ENCODE measurements at regions not wholly inside any gene's neighbourhood (a gene's known extent, or its start where the extent isn't known, plus 50 kb on each side); places are given as distances from the start of the nearest gene placed in this dataset.

DNA sequence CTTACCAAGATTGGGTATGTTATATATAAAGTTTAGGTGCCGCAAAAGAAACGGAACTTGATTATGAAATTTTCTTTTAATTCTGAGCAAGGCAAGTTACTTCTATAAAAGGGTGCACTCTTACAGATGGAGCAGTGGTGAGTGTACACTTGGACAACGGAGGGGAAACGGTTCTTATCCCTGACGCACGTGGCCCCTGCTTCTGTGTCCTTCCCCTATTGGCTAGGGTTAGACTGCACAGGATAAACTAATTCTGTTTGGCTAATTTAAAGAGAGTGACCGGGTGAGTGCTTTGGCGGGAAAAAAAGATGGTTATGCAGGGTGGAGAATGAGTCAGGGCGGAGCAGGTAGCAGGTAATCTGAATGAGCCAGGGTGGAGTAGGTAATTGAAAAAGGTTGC, 149.5 kb downstream of the GC start:
- Histone ChIP-seq H3K9me3 (ENCODE audit: control insufficient read depth, low read length) (no peaks in the 10 kb centered on the region), H4K91ac (ENCODE audit: low read length) (no peak overlapping the region), H2BK120ac (ENCODE audit: low read depth, low read length) (no peak overlapping the region), H4K8ac (ENCODE audit: low read length) (no peak overlapping the region), H3K18ac (ENCODE audit: low read depth in 1 of 2, low read length in 2 of 2) (no peak overlapping the region), H3K27ac (ENCODE audit: low read length, poor library complexity, severe bottlenecking) (no peak overlapping the region), H3K27me3 (ENCODE audit: control insufficient read depth in 1 of 2, insufficient read depth in 1 of 2, low read length in 2 of 2) (no peaks in the 10 kb centered on the region), H3K14ac (ENCODE audit: low read length in 2 of 2) (no peak overlapping the region), H3K4ac (ENCODE audit: low read depth in 1 of 2, low read length in 2 of 2) (no peak overlapping the region), H2AFZ (ENCODE audit: low read depth, low read length) (no peak overlapping the region), H2AK5ac (ENCODE audit: low read length, severe bottlenecking) (no peak overlapping the region), H2BK15ac (ENCODE audit: low read depth, poor library complexity, severe bottlenecking) (no peak overlapping the region), H3K4me2 (ENCODE audit: low read length, poor library complexity, severe bottlenecking) (no peak overlapping the region), H3K79me1 (replicated peaks; ENCODE audit: low read length, poor library complexity, severe bottlenecking) (no peaks in the 10 kb centered on the region), H2BK5ac (ENCODE audit: low read depth, low read length, poor library complexity, severe bottlenecking) (no peak overlapping the region), H3K36me3 (ENCODE audit: control insufficient read depth in 1 of 2, insufficient read depth in 2 of 2, low read depth in 1 of 2, low read length in 2 of 2) (no peaks in the 10 kb centered on the region), H3K4me1 (ENCODE audit: control insufficient read depth, insufficient read depth, low read depth, low read length) (no peaks in the 10 kb centered on the region), H3K4me3 (ENCODE audit: insufficient read depth in 1 of 2, low read depth in 1 of 2, low read length in 2 of 2) (no peak overlapping the region), H3K9ac (ENCODE audit: low read length) (no peak overlapping the region), H3K23ac (ENCODE audit: low read length in 2 of 2) (no peak overlapping the region), H2BK12ac (ENCODE audit: low read length in 2 of 2) (no peak overlapping the region)
- 96% methylated on average over 9 of the region's 9 CpGs for WGBS
- no peak for DNase-seq

DNA sequence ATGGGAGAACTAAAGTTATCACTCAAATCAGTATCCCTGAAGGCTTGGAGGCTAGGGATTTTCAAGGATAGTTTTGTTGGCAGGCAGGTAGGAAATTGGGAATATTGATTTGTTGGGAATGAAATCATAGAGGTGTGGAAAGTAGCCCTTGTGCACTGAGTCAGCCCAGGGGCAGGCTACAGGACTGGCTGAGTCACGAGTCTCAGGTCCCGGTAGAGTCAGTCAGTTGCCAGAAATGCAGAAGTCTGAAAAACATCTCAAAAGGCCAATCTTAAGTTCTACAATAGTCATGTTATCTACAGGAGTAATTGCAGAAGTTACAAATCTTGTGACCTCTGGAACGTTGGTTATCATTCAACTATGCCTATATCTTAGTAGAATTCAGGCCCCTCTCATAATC, 153.1 kb downstream of the GC start:
- no peak overlapping the region for H3K4me2 ChIP-seq (ENCODE audit: low read length, poor library complexity, severe bottlenecking)
- no peak overlapping the region for H3K18ac ChIP-seq (ENCODE audit: low read depth in 1 of 2, low read length in 2 of 2)
- H3K27ac ChIP-seq (ENCODE audit: low read length, poor library complexity, severe bottlenecking) = no peak overlapping the region
- no peaks in the 10 kb centered on the region for H3K4me1 ChIP-seq (ENCODE audit: control insufficient read depth, insufficient read depth, low read depth, low read length)
- 45% methylated on average over 2 of the region's 3 CpGs for WGBS
- H2BK120ac ChIP-seq (ENCODE audit: low read depth, low read length) = no peak overlapping the region
- no peak overlapping the region for H2AFZ ChIP-seq (ENCODE audit: low read depth, low read length)
- H3K23ac ChIP-seq (ENCODE audit: low read length in 2 of 2) = no peak overlapping the region
- H4K8ac ChIP-seq (ENCODE audit: low read length) = no peak overlapping the region
- H4K91ac ChIP-seq (ENCODE audit: low read length) = no peak overlapping the region
- no peak overlapping the region for H2BK15ac ChIP-seq (ENCODE audit: low read depth, poor library complexity, severe bottlenecking)
- no peak overlapping the region for H2BK5ac ChIP-seq (ENCODE audit: low read depth, low read length, poor library complexity, severe bottlenecking)
- no peaks in the 10 kb centered on the region for H3K36me3 ChIP-seq (ENCODE audit: control insufficient read depth in 1 of 2, insufficient read depth in 2 of 2, low read depth in 1 of 2, low read length in 2 of 2)
- H3K9me3 ChIP-seq (ENCODE audit: control insufficient read depth, low read length) = peaks cover 18% of the 10 kb centered on the region
- no peak overlapping the region for H2BK12ac ChIP-seq (ENCODE audit: low read length in 2 of 2)
- H2AK5ac ChIP-seq (ENCODE audit: low read length, severe bottlenecking) = no peak overlapping the region
- no peaks in the 10 kb centered on the region for H3K27me3 ChIP-seq (ENCODE audit: control insufficient read depth in 1 of 2, insufficient read depth in 1 of 2, low read length in 2 of 2)
- H3K9ac ChIP-seq (ENCODE audit: low read length) = no peak overlapping the region
- H3K79me1 ChIP-seq (replicated peaks; ENCODE audit: low read length, poor library complexity, severe bottlenecking) = no peaks in the 10 kb centered on the region
- DNase-seq = no peak
- H3K4me3 ChIP-seq (ENCODE audit: insufficient read depth in 1 of 2, low read depth in 1 of 2, low read length in 2 of 2) = no peak overlapping the region
- no peak overlapping the region for H3K14ac ChIP-seq (ENCODE audit: low read length in 2 of 2)
- no peak overlapping the region for H3K4ac ChIP-seq (ENCODE audit: low read depth in 1 of 2, low read length in 2 of 2)

DNA sequence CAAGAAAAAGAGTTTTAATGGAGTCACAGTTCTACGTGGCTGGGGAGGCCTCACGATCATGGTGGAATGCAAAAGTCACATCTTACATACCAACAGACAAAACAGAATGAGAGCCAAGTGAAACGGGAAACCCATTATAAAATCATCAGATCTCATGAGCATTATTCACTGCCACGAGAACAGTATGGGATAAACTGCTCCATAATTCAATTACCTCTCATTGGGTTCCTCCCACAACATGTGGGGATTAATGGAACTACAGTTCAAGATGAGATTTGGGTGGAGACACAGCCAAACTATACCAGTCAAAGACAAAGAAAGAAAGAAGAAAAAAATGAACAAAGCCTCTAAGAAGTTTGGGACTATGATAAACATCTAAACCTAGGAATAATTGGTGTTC, 158.9 kb downstream of the GC start:
- Histone ChIP-seq H2BK120ac (ENCODE audit: low read depth, low read length) (no peak overlapping the region), H2AK5ac (ENCODE audit: low read length, severe bottlenecking) (no peak overlapping the region), H4K8ac (ENCODE audit: low read length) (no peak overlapping the region), H3K4me3 (ENCODE audit: insufficient read depth in 1 of 2, low read depth in 1 of 2, low read length in 2 of 2) (no peak overlapping the region), H4K91ac (ENCODE audit: low read length) (no peak overlapping the region), H3K9me3 (ENCODE audit: control insufficient read depth, low read length) (peaks cover 21% of the 10 kb centered on the region), H3K18ac (ENCODE audit: low read depth in 1 of 2, low read length in 2 of 2) (no peak overlapping the region), H2BK5ac (ENCODE audit: low read depth, low read length, poor library complexity, severe bottlenecking) (no peak overlapping the region), H3K4me1 (ENCODE audit: control insufficient read depth, insufficient read depth, low read depth, low read length) (no peaks in the 10 kb centered on the region), H3K27ac (ENCODE audit: low read length, poor library complexity, severe bottlenecking) (no peak overlapping the region), H2BK12ac (ENCODE audit: low read length in 2 of 2) (no peak overlapping the region), H2BK15ac (ENCODE audit: low read depth, poor library complexity, severe bottlenecking) (no peak overlapping the region), H2AFZ (ENCODE audit: low read depth, low read length) (no peak overlapping the region), H3K27me3 (ENCODE audit: control insufficient read depth in 1 of 2, insufficient read depth in 1 of 2, low read length in 2 of 2) (no peaks in the 10 kb centered on the region), H3K79me1 (replicated peaks; ENCODE audit: low read length, poor library complexity, severe bottlenecking) (no peaks in the 10 kb centered on the region), H3K9ac (ENCODE audit: low read length) (no peak overlapping the region), H3K36me3 (ENCODE audit: control insufficient read depth in 1 of 2, insufficient read depth in 2 of 2, low read depth in 1 of 2, low read length in 2 of 2) (no peaks in the 10 kb centered on the region), H3K4ac (ENCODE audit: low read depth in 1 of 2, low read length in 2 of 2) (no peak overlapping the region), H3K4me2 (ENCODE audit: low read length, poor library complexity, severe bottlenecking) (no peak overlapping the region), H3K14ac (ENCODE audit: low read length in 2 of 2) (no peak overlapping the region), H3K23ac (ENCODE audit: low read length in 2 of 2) (no peak overlapping the region)
- no peak for DNase-seq
- WGBS = 74% methylated on average over 3 of the region's 4 CpGs

All from mesenchymal stem cell (in vitro differentiated cells and primary cell).